GM21576 (cell line): ENCODE measurements at regions not wholly inside any gene's neighbourhood (a gene's known extent, or its start where the extent isn't known, plus 50 kb on each side); places are given as distances from the start of the nearest gene placed in this dataset.
"Not testable (repeated sequence)": the region's sequence is repeated elsewhere in the genome, so short reads cannot be mapped to it uniquely, and the experiment has no call there.

ENCODE experiments used
- ATAC-seq: cut with Tn5 transposase; IDR thresholded peaks from one replicate; pipeline ENCODE4 v1.9.1; 2021; ENCODE audit warnings: mild to moderate bottlenecking, moderate library complexity; ENCODE audit not compliant: unreplicated experiment

GRCh38 chr7:153567426-153567825, 484.8 kb upstream of the DPP6 start:
- no peak for ATAC-seq

- not testable (repeated sequence) for ATAC-seq
These were observed 482.7 kb upstream of the DPP6 start for GRCh38 chr7:153569520-153569919.

- ATAC-seq, result no peak
These were observed 476.1 kb upstream of the DPP6 start for GRCh38 chr7:153576096-153576495.

- ATAC-seq, result no peak
These were observed 470.8 kb upstream of the DPP6 start for GRCh38 chr7:153581419-153581818.

GRCh38 chr7:153584132-153584531, 468.1 kb upstream of the DPP6 start:
- ATAC-seq, result no peak

- ATAC-seq, result no peak
These were observed 463.6 kb upstream of the DPP6 start for GRCh38 chr7:153588586-153588985.

- ATAC-seq, result no peak
These were observed 462.1 kb upstream of the DPP6 start for GRCh38 chr7:153590136-153590535.

- no peak for ATAC-seq
These were observed 461.6 kb upstream of the DPP6 start for GRCh38 chr7:153590571-153590970.

GRCh38 chr7:153607354-153607753, 444.8 kb upstream of the DPP6 start:
- ATAC-seq, result no peak

- ATAC-seq, result no peak
These were observed 435.4 kb upstream of the DPP6 start for GRCh38 chr7:153616711-153617325.

- ATAC-seq, result no peak
These were observed 424.9 kb upstream of the DPP6 start for GRCh38 chr7:153627323-153627722.

GRCh38 chr7:153628406-153628805, 423.8 kb upstream of the DPP6 start:
- ATAC-seq, result no peak

GRCh38 chr7:153628825-153629224, 423.4 kb upstream of the DPP6 start:
- ATAC-seq, result no peak

- no peak for ATAC-seq
These were observed 413.3 kb upstream of the DPP6 start for GRCh38 chr7:153638821-153639435.

- ATAC-seq, result no peak
These were observed 411.6 kb upstream of the DPP6 start for GRCh38 chr7:153640586-153640985.

- no peak for ATAC-seq
These were observed 411.0 kb upstream of the DPP6 start for GRCh38 chr7:153641199-153641598.

- ATAC-seq, result no peak
These were observed 409.2 kb upstream of the DPP6 start for GRCh38 chr7:153642989-153643388.

GRCh38 chr7:153657182-153657800, 394.9 kb upstream of the DPP6 start:
- no peak for ATAC-seq

GRCh38 chr7:153675131-153675530, 377.1 kb upstream of the DPP6 start:
- ATAC-seq, result no peak

- ATAC-seq, result no peak
These were observed 369.6 kb upstream of the DPP6 start for GRCh38 chr7:153682628-153683027.

- no peak for ATAC-seq
These were observed 356.0 kb upstream of the DPP6 start for GRCh38 chr7:153696242-153696641.

- ATAC-seq, result no peak
These were observed 354.2 kb upstream of the DPP6 start for GRCh38 chr7:153698046-153698445.
